Common myeloid progenitor, CD34-positive (primary cell): ENCODE measurements at regions not wholly inside any gene's neighbourhood (a gene's known extent, or its start where the extent isn't known, plus 50 kb on each side); places are given as distances from the start of the nearest gene placed in this dataset.

ENCODE experiments used
- CTCF ChIA-PET: fragments of 350-600 bp; sonication (Branson Sonifier 250); formaldehyde crosslinking; loops from one replicate; lab custom pipeline; 2021; ENCODE audit warnings: antibody characterized with exemption; lab: Charles Lee
- POLR2A ChIA-PET: fragments of 350-600 bp; sonication (Branson Sonifier 250); formaldehyde crosslinking; loops from one replicate; lab custom pipeline; 2021; ENCODE audit warnings: antibody characterized with exemption; lab: Charles Lee
- DNase-seq, 3 donors: peaks; one replicate each; pipeline versions ENCODE4 v3.0.0 to v3.0.0-alpha.2; 2013
- H3K27ac ChIP-seq, 2 experiments: 1 replicate in 1 of 2; 2 replicates in 1 of 2; pipeline ENCODE4 v1.7.0; 2013; ENCODE audit warnings: inconsistent platforms in 2 of 2, low read length in 2 of 2, mild to moderate bottlenecking in 2 of 2, low read depth in 1 of 2, moderate library complexity in 1 of 2; ENCODE audit not compliant: severe bottlenecking in 2 of 2, insufficient read depth in 1 of 2, poor library complexity in 1 of 2
- H3K27me3 ChIP-seq, 5 experiments: replicated peaks in 2 of 5; 1 replicate in 3 of 5; 2 replicates in 2 of 5; pipeline versions ENCODE4 v1.6.1 to v1.7.0; 2013; ENCODE audit warnings: low read length in 4 of 5, mild to moderate bottlenecking in 2 of 5, moderate library complexity in 2 of 5, inconsistent platforms in 1 of 5; ENCODE audit not compliant: insufficient read depth in 5 of 5, control insufficient read depth in 4 of 5
- H3K36me3 ChIP-seq, 4 experiments: 1 replicate in 2 of 4; 2 replicates in 2 of 4; pipeline versions ENCODE4 v1.6.1 to v1.7.0; 2013; ENCODE audit warnings: low read length in 3 of 4, control low read depth in 1 of 4, mild to moderate bottlenecking in 1 of 4; ENCODE audit not compliant: control insufficient read depth in 4 of 4, insufficient read depth in 4 of 4
- H3K4me1 ChIP-seq, 4 experiments: 1 replicate in 3 of 4; 2 replicates in 1 of 4; pipeline versions ENCODE4 v1.6.1 to v1.7.1; 2013; ENCODE audit warnings: low read length in 3 of 4, mild to moderate bottlenecking in 3 of 4, control low read depth in 1 of 4, inconsistent platforms in 1 of 4, moderate library complexity in 1 of 4; ENCODE audit not compliant: control insufficient read depth in 4 of 4, insufficient read depth in 4 of 4; ENCODE audit errors: control extremely low read depth in 1 of 4
- H3K4me3 ChIP-seq, 7 experiments: 1 replicate in 4 of 7; 2 replicates in 3 of 7; pipeline versions ENCODE4 v1.5.1 to v1.7.0; 2013; ENCODE audit warnings: mild to moderate bottlenecking in 7 of 7, low read length in 6 of 7, moderate library complexity in 6 of 7, inconsistent platforms in 2 of 7, low read depth in 2 of 7, control low read depth in 1 of 7; ENCODE audit not compliant: insufficient read depth in 4 of 7, control insufficient read depth in 1 of 7; ENCODE audit errors: extremely low read depth in 1 of 7
- H3K9me3 ChIP-seq, 5 experiments: 1 replicate in 4 of 5; 2 replicates in 1 of 5; pipeline versions ENCODE4 v1.6.1 to v1.7.1; 2013; ENCODE audit warnings: low read length in 4 of 5, mild to moderate bottlenecking in 2 of 5, inconsistent platforms in 1 of 5, low read depth in 1 of 5, moderate library complexity in 1 of 5; ENCODE audit not compliant: control insufficient read depth in 4 of 5, insufficient read depth in 2 of 5; ENCODE audit errors: control extremely low read depth in 1 of 5
- WGBS: methylation state at CpG from one replicate; pipeline ENCODE4 v1.1.5; 2013; ENCODE audit not compliant: insufficient coverage; 5-methylcytosine and 5-hydroxymethylcytosine counted together

DNA sequence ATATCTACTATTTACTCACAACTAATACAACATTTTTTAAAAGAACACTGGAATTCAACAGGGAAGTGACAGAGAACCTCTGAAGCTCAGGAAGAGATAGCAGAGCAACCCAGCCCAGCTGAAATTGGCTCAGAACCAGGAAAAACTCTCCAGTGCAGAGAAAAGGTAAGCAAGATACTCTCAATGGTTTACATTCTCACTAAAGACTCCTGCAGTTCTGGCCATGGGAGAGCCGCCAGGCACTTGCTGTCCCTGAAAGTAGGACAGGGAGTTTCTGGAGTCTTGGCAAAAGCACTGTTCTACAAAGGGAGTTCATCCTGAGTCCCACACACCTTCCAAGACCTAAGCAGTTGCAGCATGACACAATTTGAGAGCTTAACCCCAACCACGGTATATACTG is 330.8 kb downstream of the TRIM36 start:
- POLR2A ChIA-PET = no interaction called here
- Histone ChIP-seq H3K4me3 (no peak overlapping the region), H3K27ac (no peak overlapping the region), H3K9me3 (no peaks in the 10 kb centered on the region), H3K36me3 (no peaks in the 10 kb centered on the region), H3K4me1 (no peaks in the 10 kb centered on the region), H3K27me3 (no peaks in the 10 kb centered on the region)
- WGBS = 97% methylated on average over 2 of the region's 2 CpGs
- CTCF ChIA-PET = no interaction called here
- no peak for DNase-seq

DNA sequence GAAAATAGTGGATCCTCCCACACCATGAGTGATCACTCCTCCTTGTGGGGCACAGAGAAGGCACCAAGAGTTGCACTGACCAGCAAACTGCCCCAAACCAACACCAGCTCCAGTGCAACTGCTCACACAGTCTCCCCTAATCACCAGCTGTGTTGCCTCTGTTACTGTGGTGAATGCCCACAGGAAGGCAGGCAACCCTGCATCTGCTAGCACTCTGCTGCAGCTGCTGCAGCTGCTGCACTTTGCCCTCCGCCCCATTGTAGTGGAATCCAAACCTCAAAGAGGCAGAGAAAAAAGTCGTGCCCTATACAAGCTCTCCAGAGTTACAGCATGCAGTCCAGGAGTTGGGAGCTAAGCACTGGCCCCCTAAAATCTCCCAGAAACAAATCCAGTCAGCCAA is 339.6 kb downstream of the TRIM36 start:
- DNase-seq = no peak
- POLR2A ChIA-PET = no interaction called here
- no peaks in the 10 kb centered on the region for H3K36me3 ChIP-seq

GRCh38 chr5:114822863-114823262 is 346.8 kb downstream of the TRIM36 start:
- ChIA-PET POLR2A (no interaction called here), CTCF (interaction anchor here (1.1 kb wide), 1 partner anchor 23 kb away, joined by 3 read pairs; no protein-coding TSS in a partner anchor)
- H3K4me1 ChIP-seq = no peaks in the 10 kb centered on the region
- no peak overlapping the region for H3K27ac ChIP-seq
- DNase-seq = no peak
- H3K36me3 ChIP-seq = no peaks in the 10 kb centered on the region
- H3K4me3 ChIP-seq = no peak overlapping the region
- H3K9me3 ChIP-seq = peaks cover 0 to 7% (median 2%) of the 10 kb centered on the region in 5 experiments
- no peaks in the 10 kb centered on the region for H3K27me3 ChIP-seq

More for the DNA sequence above, 339.6 kb downstream of the TRIM36 start:
- Histone ChIP-seq H3K4me1 (no peaks in the 10 kb centered on the region), H3K4me3 (no peak overlapping the region), H3K27ac (no peak overlapping the region), H3K9me3 (peaks cover 0 to 6% (median 2%) of the 10 kb centered on the region in 5 experiments), H3K27me3 (no peaks in the 10 kb centered on the region)
- CTCF ChIA-PET = no interaction called here
- WGBS = 71% methylated on average over 2 of the region's 2 CpGs

DNA sequence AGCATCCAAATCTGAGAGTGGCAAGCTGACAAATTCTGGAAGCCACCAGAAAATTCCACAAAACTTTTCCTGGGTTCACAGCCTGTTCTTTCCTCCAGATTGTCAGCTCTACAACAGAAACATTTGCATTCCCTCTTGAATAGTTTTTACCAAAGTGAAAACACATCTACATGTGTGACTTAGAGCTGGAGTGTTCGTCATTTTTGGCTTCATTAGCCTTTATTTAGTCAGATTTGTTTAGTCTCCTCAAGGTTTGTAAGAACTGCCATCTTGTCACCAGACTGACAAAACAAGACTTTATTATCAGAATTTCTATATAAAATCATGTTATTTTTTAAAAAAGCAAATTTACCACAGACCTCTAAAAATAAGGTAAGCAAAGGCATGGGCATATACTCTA is 347.3 kb downstream of the TRIM36 start:
- 100% methylated on average over 1 of the region's 1 CpG for WGBS
- Histone ChIP-seq H3K27me3 (no peaks in the 10 kb centered on the region), H3K36me3 (no peaks in the 10 kb centered on the region), H3K4me3 (no peak overlapping the region), H3K27ac (no peak overlapping the region), H3K4me1 (no peaks in the 10 kb centered on the region), H3K9me3 (peaks cover 0 to 7% (median 2%) of the 10 kb centered on the region in 5 experiments)
- no peak for DNase-seq
- ChIA-PET CTCF (interaction anchor here (1.1 kb wide), 1 partner anchor 24 kb away, joined by 3 read pairs; no protein-coding TSS in a partner anchor), POLR2A (no interaction called here)

DNA sequence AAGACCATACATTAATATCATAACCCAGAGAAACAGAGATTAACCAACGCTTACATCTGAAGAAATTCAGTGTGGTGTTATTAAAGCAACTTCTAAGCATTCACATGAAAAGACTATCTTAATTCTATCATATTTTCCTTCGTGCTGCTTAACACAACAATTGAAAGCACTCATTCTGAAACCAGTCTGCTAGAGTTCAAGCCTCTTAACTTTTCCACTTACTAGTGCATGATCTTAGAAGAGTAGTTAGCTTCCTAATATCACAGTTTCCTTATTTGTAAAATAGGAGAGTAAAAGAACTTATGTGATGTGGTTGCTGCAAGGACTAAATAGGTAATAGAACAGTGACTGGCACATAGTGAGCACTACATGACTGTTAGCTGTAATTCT is 379.3 kb downstream of the TRIM36 start:
- Histone ChIP-seq H3K36me3 (no peaks in the 10 kb centered on the region), H3K4me1 (no peaks in the 10 kb centered on the region), H3K9me3 (no peaks in the 10 kb centered on the region), H3K4me3 (no peak overlapping the region), H3K27ac (no peak overlapping the region), H3K27me3 (peaks cover 0 to 6% (median 0%) of the 10 kb centered on the region in 5 experiments)
- no CpG with 5 or more reads among the region's 2 CpGs for whole genome bisulfite sequencing
- ChIA-PET CTCF (no interaction called here), POLR2A (no interaction called here)
- no peak for DNase-seq

DNA sequence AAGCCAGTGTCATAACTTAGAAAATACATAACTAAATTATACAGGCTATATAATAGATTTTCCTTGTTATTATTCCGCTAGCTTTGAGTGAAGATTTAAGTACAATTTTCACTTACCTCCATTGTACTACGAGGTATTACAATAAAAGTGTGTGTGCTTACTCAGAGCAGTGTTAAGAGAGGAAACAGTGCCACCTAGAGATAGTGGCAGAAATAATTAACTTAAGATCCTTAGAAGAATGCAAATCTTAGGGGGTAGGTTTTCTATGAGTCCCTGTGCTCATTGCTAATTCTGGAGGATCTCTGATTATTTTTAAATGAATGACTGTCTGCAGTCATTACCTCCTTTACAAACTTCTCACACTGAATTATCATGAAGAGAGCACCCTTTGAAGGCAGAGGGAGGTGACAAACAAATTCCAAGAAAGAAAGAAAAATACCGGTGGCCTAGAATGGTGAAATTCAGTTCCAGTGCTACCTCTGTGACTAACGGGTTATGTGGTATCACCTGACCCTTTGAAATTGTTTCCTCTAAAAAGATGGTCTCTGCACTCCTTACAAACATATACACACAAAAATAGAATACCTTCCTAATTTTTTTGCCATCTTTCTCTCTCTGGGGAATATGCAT is 379.8 kb downstream of the TRIM36 start:
- WGBS = no CpG with 5 or more reads among the region's 4 CpGs
- Histone ChIP-seq H3K27ac (no peak overlapping the region), H3K4me1 (no peaks in the 10 kb centered on the region), H3K27me3 (peaks cover 0 to 7% (median 0%) of the 10 kb centered on the region in 5 experiments), H3K4me3 (no peak overlapping the region), H3K9me3 (no peaks in the 10 kb centered on the region), H3K36me3 (no peaks in the 10 kb centered on the region)
- ChIA-PET CTCF (no interaction called here), POLR2A (no interaction called here)
- peak in 2 of 3 donors; percentile 15 to 20 for DNase-seq

DNA sequence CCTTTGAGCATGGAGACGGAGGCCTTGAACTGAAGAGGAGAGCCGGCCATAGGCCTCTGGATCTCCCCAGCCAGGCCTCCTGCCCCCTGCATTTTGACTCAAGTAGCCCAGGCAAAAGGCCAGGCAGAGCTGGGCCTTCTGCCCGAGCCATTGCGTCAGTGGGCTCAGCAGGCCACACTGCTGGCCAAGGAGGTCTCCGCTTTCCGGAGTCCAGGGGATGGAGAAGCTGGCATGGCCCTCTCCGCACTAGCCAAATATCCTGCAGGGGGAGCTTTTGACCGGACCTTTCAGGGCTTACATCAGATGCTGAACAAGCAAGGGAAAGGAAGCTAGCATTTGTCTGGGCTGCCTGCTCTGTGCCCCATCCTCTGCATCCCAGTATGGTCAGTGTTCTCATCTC is 386.8 kb downstream of the TRIM36 start:
- ChIA-PET CTCF (no interaction called here), POLR2A (no interaction called here)
- no peak for DNase-seq
- Histone ChIP-seq H3K4me3 (no peak overlapping the region), H3K27ac (no peak overlapping the region), H3K36me3 (no peaks in the 10 kb centered on the region), H3K4me1 (no peaks in the 10 kb centered on the region), H3K27me3 (peaks cover 0 to 2% (median 0%) of the 10 kb centered on the region in 5 experiments), H3K9me3 (no peaks in the 10 kb centered on the region)
- 96% methylated on average over 8 of the region's 8 CpGs for WGBS
